ENCODE measurements at regions not wholly inside any gene's neighbourhood (a gene's known extent, or its start where the extent isn't known, plus 50 kb on each side); places are given as distances from the start of the nearest gene placed in this dataset.
"Not testable (repeated sequence)": the region's sequence is repeated elsewhere in the genome, so short reads cannot be mapped to it uniquely, and the experiment has no call there.

- 66% methylated on average over 13 of the region's 16 CpGs for WGBS (ENCODE audit: insufficient coverage)
These were observed 96.1 kb upstream of the ELAC2 start for GRCh38 chr17:13113821-13114525.

GRCh38 chr17:13107676-13108235 is 89.9 kb upstream of the ELAC2 start:
- Histone ChIP-seq H3K27ac (ENCODE audit: low read length) (no peak overlapping the region), H3K9me3 (replicated peaks; ENCODE audit: control insufficient read depth, low read depth, low read length) (no peaks in the 10 kb centered on the region), H3K27me3 (ENCODE audit: control insufficient read depth, insufficient read depth, low read length) (peaks cover 2% of the 10 kb centered on the region), H3K4me1 (ENCODE audit: control insufficient read depth, insufficient read depth, low read length) (no peaks in the 10 kb centered on the region), H3K36me3 (ENCODE audit: control insufficient read depth, insufficient read depth, low read length) (no peaks in the 10 kb centered on the region), H3K4me3 (ENCODE audit: low read length) (no peak overlapping the region)
- no peak for DNase-seq
- no CpG with 5 or more reads among the region's 12 CpGs for WGBS (ENCODE audit: insufficient coverage)

More at GRCh38 chr17:13113821-13114525, 96.1 kb upstream of the ELAC2 start:
- no peak overlapping the region for H3K27ac ChIP-seq (ENCODE audit: low read length)
- no peaks in the 10 kb centered on the region for H3K36me3 ChIP-seq (ENCODE audit: control insufficient read depth, insufficient read depth, low read length)
- H3K4me1 ChIP-seq (ENCODE audit: control insufficient read depth, insufficient read depth, low read length), result peaks cover 7% of the 10 kb centered on the region
- no peaks in the 10 kb centered on the region for H3K9me3 ChIP-seq (replicated peaks; ENCODE audit: control insufficient read depth, low read depth, low read length)
- no peak overlapping the region for H3K4me3 ChIP-seq (ENCODE audit: low read length)
- DNase-seq, result no peak
- peaks cover 2% of the 10 kb centered on the region for H3K27me3 ChIP-seq (ENCODE audit: control insufficient read depth, insufficient read depth, low read length)

- Histone ChIP-seq H3K4me3 (ENCODE audit: low read length) (no peak overlapping the region), H3K9me3 (replicated peaks; ENCODE audit: control insufficient read depth, low read depth, low read length) (no peaks in the 10 kb centered on the region), H3K36me3 (ENCODE audit: control insufficient read depth, insufficient read depth, low read length) (no peaks in the 10 kb centered on the region), H3K27me3 (ENCODE audit: control insufficient read depth, insufficient read depth, low read length) (peaks cover 2% of the 10 kb centered on the region), H3K27ac (ENCODE audit: low read length) (no peak overlapping the region), H3K4me1 (ENCODE audit: control insufficient read depth, insufficient read depth, low read length) (no peaks in the 10 kb centered on the region)
- DNase-seq, result no peak
- whole genome bisulfite sequencing (ENCODE audit: insufficient coverage), result 51% methylated on average over 3 of the region's 5 CpGs
These were observed 88.3 kb upstream of the ELAC2 start for GRCh38 chr17:13106171-13106570.

- H3K4me1 ChIP-seq (ENCODE audit: control insufficient read depth, insufficient read depth, low read length), result no peaks in the 10 kb centered on the region
- H3K36me3 ChIP-seq (ENCODE audit: control insufficient read depth, insufficient read depth, low read length), result no peaks in the 10 kb centered on the region
- DNase-seq, result no peak
- no peak overlapping the region for H3K4me3 ChIP-seq (ENCODE audit: low read length)
- no peaks in the 10 kb centered on the region for H3K9me3 ChIP-seq (replicated peaks; ENCODE audit: control insufficient read depth, low read depth, low read length)
- 100% methylated on average over 2 of the region's 3 CpGs for WGBS (ENCODE audit: insufficient coverage)
- H3K27ac ChIP-seq (ENCODE audit: low read length), result no peak overlapping the region
- H3K27me3 ChIP-seq (ENCODE audit: control insufficient read depth, insufficient read depth, low read length), result peaks cover 2% of the 10 kb centered on the region
These were observed 86.7 kb upstream of the ELAC2 start for GRCh38 chr17:13104576-13104975.

GRCh38 chr17:13102477-13102876 is 84.7 kb upstream of the ELAC2 start:
- H3K27ac ChIP-seq (ENCODE audit: low read length), result no peak overlapping the region
- H3K27me3 ChIP-seq (ENCODE audit: control insufficient read depth, insufficient read depth, low read length), result no peaks in the 10 kb centered on the region
- no peaks in the 10 kb centered on the region for H3K36me3 ChIP-seq (ENCODE audit: control insufficient read depth, insufficient read depth, low read length)
- no peak overlapping the region for H3K4me3 ChIP-seq (ENCODE audit: low read length)
- no peaks in the 10 kb centered on the region for H3K4me1 ChIP-seq (ENCODE audit: control insufficient read depth, insufficient read depth, low read length)
- H3K9me3 ChIP-seq (replicated peaks; ENCODE audit: control insufficient read depth, low read depth, low read length), result no peaks in the 10 kb centered on the region
- DNase-seq, result no peak
- WGBS (ENCODE audit: insufficient coverage), result no CpG with 5 or more reads among the region's 2 CpGs

- 66% methylated on average over 7 of the region's 9 CpGs for WGBS (ENCODE audit: insufficient coverage)
- Histone ChIP-seq H3K36me3 (ENCODE audit: control insufficient read depth, insufficient read depth, low read length) (no peaks in the 10 kb centered on the region), H3K27ac (ENCODE audit: low read length) (no peak overlapping the region), H3K4me3 (ENCODE audit: low read length) (no peak overlapping the region), H3K27me3 (ENCODE audit: control insufficient read depth, insufficient read depth, low read length) (no peaks in the 10 kb centered on the region), H3K4me1 (ENCODE audit: control insufficient read depth, insufficient read depth, low read length) (no peaks in the 10 kb centered on the region), H3K9me3 (replicated peaks; ENCODE audit: control insufficient read depth, low read depth, low read length) (no peaks in the 10 kb centered on the region)
- DNase-seq, result no peak
These were observed 82.1 kb upstream of the ELAC2 start for GRCh38 chr17:13099926-13100325.

GRCh38 chr17:13099089-13099735 is 81.4 kb upstream of the ELAC2 start:
- no peaks in the 10 kb centered on the region for H3K27me3 ChIP-seq (ENCODE audit: control insufficient read depth, insufficient read depth, low read length)
- H3K4me1 ChIP-seq (ENCODE audit: control insufficient read depth, insufficient read depth, low read length), result no peaks in the 10 kb centered on the region
- no peak overlapping the region for H3K27ac ChIP-seq (ENCODE audit: low read length)
- H3K4me3 ChIP-seq (ENCODE audit: low read length), result no peak overlapping the region
- DNase-seq, result no peak
- H3K9me3 ChIP-seq (replicated peaks; ENCODE audit: control insufficient read depth, low read depth, low read length), result no peaks in the 10 kb centered on the region
- H3K36me3 ChIP-seq (ENCODE audit: control insufficient read depth, insufficient read depth, low read length), result no peaks in the 10 kb centered on the region
- WGBS (ENCODE audit: insufficient coverage), result 45% methylated on average over 3 of the region's 10 CpGs

- Histone ChIP-seq H3K36me3 (ENCODE audit: control insufficient read depth, insufficient read depth, low read length) (no peaks in the 10 kb centered on the region), H3K9me3 (replicated peaks; ENCODE audit: control insufficient read depth, low read depth, low read length) (no peaks in the 10 kb centered on the region), H3K27ac (ENCODE audit: low read length) (no peak overlapping the region), H3K4me3 (ENCODE audit: low read length) (no peak overlapping the region), H3K4me1 (ENCODE audit: control insufficient read depth, insufficient read depth, low read length) (no peaks in the 10 kb centered on the region), H3K27me3 (ENCODE audit: control insufficient read depth, insufficient read depth, low read length) (no peaks in the 10 kb centered on the region)
- WGBS (ENCODE audit: insufficient coverage), result no CpG with 5 or more reads among the region's 3 CpGs
- peak; percentile 15 for DNase-seq
These were observed 78.5 kb upstream of the ELAC2 start for GRCh38 chr17:13096291-13096690.

GRCh38 chr17:13092010-13092409 is 74.2 kb upstream of the ELAC2 start:
- H3K9me3 ChIP-seq (replicated peaks; ENCODE audit: control insufficient read depth, low read depth, low read length); DNase-seq; H3K27me3 ChIP-seq (ENCODE audit: control insufficient read depth, insufficient read depth, low read length); H3K36me3 ChIP-seq (ENCODE audit: control insufficient read depth, insufficient read depth, low read length); H3K4me3 ChIP-seq (ENCODE audit: low read length); H3K4me1 ChIP-seq (ENCODE audit: control insufficient read depth, insufficient read depth, low read length); H3K27ac ChIP-seq (ENCODE audit: low read length): not testable (repeated sequence)
- 92% methylated on average over 2 of the region's 5 CpGs for WGBS (ENCODE audit: insufficient coverage)

- H3K9me3 ChIP-seq (replicated peaks; ENCODE audit: control insufficient read depth, low read depth, low read length), result no peaks in the 10 kb centered on the region
- peaks cover 16% of the 10 kb centered on the region for H3K4me1 ChIP-seq (ENCODE audit: control insufficient read depth, insufficient read depth, low read length)
- H3K36me3 ChIP-seq (ENCODE audit: control insufficient read depth, insufficient read depth, low read length), result no peaks in the 10 kb centered on the region
- DNase-seq, result no peak
- no peak overlapping the region for H3K4me3 ChIP-seq (ENCODE audit: low read length)
- no CpG with 5 or more reads among the region's 5 CpGs for WGBS (ENCODE audit: insufficient coverage)
- H3K27me3 ChIP-seq (ENCODE audit: control insufficient read depth, insufficient read depth, low read length), result peaks cover 2% of the 10 kb centered on the region
- no peak overlapping the region for H3K27ac ChIP-seq (ENCODE audit: low read length)
These were observed 70.8 kb upstream of the ELAC2 start for GRCh38 chr17:13088666-13089065.
